ENCODE measurements at regions not wholly inside any gene's neighbourhood (a gene's known extent, or its start where the extent isn't known, plus 50 kb on each side); places are given as distances from the start of the nearest gene placed in this dataset.

DNA sequence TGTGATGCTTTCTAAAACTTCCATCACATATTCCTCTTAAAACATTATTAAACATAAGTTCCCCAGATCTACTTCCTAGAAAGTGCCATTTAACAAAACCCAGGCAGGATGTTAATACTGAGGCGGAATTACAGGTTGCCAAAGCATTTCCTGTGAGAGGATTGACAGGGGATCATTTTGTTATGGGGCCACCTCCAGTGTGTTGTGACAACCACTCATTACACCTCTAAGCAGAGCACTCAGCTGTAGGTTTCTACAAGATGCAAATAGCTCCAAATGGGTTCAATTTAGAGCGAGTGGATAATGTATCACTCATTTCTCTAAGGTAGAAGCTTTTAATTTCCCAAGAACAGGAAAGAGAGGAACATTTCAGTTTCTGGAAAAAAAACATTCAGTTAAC lies 1429.5 kb upstream of the ACVR2A start:
- TF ChIP-seq EP300 (IDR thresholded peaks at IDR 0.05) = no peak
- TF ChIP-seq, protein P1, sequence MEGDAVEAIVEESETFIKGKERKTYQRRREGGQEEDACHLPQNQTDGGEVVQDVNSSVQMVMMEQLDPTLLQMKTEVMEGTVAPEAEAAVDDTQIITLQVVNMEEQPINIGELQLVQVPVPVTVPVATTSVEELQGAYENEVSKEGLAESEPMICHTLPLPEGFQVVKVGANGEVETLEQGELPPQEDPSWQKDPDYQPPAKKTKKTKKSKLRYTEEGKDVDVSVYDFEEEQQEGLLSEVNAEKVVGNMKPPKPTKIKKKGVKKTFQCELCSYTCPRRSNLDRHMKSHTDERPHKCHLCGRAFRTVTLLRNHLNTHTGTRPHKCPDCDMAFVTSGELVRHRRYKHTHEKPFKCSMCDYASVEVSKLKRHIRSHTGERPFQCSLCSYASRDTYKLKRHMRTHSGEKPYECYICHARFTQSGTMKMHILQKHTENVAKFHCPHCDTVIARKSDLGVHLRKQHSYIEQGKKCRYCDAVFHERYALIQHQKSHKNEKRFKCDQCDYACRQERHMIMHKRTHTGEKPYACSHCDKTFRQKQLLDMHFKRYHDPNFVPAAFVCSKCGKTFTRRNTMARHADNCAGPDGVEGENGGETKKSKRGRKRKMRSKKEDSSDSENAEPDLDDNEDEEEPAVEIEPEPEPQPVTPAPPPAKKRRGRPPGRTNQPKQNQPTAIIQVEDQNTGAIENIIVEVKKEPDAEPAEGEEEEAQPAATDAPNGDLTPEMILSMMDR (IDR thresholded peaks at IDR 0.05) = no peak
